ENCODE measurements at regions not wholly inside any gene's neighbourhood (a gene's known extent, or its start where the extent isn't known, plus 50 kb on each side); places are given as distances from the start of the nearest gene placed in this dataset.

DNA sequence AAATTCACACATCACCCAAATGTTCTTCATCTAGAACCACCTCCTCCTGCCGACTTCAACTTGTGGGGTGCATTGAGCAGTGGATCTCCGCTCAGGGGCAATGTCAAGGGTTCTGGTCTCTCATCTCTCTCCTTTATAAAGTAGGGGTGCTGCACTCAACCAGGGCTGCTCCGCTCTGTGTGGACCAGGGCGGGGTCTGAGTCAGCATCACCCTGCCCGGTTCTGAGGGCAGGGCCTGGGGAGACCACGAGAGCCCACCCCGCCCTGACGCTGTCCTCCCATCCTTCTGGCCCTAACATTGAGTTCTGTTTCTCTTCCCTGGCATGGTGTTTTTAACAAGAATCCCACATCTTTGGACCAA is 311.6 kb upstream of the DIO3 start:
- ATAC-seq (no peak), DNase-seq (ENCODE audit: low read depth, low spot score) (no peak)
- POLR2A ChIA-PET: no interaction called here
- Histone ChIP-seq H3K9me3 (ENCODE audit: control insufficient read depth, insufficient read depth, low read depth, low read length) (no peaks in the 10 kb centered on the region), H3K4me1 (ENCODE audit: control insufficient read depth, insufficient read depth, low read length) (no peaks in the 10 kb centered on the region), H3K27me3 (ENCODE audit: control insufficient read depth, insufficient read depth, low read length) (no peaks in the 10 kb centered on the region), H3K4me3 (ENCODE audit: low read depth in 2 of 2, low read length in 2 of 2) (no peak overlapping the region), H3K36me3 (ENCODE audit: control insufficient read depth, insufficient read depth, low read length) (no peaks in the 10 kb centered on the region), H3K27ac (ENCODE audit: low read length) (no peak overlapping the region)
- BruUV-seq (replicated peaks): no TSS peak
- CTCF ChIA-PET: no interaction called here
- intact Hi-C loops (cut with micrococcal nuclease; ENCODE audit: unreplicated experiment): no loop called here
- in situ Hi-C loops (cut with HindIII; ENCODE audit: low pct_unique_long_range_greater_than_20kb, low sequenced_read_pairs): no loop called here
- TF ChIP-seq, protein P1, sequence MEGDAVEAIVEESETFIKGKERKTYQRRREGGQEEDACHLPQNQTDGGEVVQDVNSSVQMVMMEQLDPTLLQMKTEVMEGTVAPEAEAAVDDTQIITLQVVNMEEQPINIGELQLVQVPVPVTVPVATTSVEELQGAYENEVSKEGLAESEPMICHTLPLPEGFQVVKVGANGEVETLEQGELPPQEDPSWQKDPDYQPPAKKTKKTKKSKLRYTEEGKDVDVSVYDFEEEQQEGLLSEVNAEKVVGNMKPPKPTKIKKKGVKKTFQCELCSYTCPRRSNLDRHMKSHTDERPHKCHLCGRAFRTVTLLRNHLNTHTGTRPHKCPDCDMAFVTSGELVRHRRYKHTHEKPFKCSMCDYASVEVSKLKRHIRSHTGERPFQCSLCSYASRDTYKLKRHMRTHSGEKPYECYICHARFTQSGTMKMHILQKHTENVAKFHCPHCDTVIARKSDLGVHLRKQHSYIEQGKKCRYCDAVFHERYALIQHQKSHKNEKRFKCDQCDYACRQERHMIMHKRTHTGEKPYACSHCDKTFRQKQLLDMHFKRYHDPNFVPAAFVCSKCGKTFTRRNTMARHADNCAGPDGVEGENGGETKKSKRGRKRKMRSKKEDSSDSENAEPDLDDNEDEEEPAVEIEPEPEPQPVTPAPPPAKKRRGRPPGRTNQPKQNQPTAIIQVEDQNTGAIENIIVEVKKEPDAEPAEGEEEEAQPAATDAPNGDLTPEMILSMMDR (IDR thresholded peaks at IDR 0.05): no peak
- TF ChIP-seq, protein P2, sequence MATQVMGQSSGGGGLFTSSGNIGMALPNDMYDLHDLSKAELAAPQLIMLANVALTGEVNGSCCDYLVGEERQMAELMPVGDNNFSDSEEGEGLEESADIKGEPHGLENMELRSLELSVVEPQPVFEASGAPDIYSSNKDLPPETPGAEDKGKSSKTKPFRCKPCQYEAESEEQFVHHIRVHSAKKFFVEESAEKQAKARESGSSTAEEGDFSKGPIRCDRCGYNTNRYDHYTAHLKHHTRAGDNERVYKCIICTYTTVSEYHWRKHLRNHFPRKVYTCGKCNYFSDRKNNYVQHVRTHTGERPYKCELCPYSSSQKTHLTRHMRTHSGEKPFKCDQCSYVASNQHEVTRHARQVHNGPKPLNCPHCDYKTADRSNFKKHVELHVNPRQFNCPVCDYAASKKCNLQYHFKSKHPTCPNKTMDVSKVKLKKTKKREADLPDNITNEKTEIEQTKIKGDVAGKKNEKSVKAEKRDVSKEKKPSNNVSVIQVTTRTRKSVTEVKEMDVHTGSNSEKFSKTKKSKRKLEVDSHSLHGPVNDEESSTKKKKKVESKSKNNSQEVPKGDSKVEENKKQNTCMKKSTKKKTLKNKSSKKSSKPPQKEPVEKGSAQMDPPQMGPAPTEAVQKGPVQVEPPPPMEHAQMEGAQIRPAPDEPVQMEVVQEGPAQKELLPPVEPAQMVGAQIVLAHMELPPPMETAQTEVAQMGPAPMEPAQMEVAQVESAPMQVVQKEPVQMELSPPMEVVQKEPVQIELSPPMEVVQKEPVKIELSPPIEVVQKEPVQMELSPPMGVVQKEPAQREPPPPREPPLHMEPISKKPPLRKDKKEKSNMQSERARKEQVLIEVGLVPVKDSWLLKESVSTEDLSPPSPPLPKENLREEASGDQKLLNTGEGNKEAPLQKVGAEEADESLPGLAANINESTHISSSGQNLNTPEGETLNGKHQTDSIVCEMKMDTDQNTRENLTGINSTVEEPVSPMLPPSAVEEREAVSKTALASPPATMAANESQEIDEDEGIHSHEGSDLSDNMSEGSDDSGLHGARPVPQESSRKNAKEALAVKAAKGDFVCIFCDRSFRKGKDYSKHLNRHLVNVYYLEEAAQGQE (IDR thresholded peaks at IDR 0.05; ENCODE audit: insufficient read depth in 1 of 2, low read depth in 2 of 2, low read length in 1 of 2): no peak
- TF ChIP-seq TCF7L2 (IDR thresholded peaks at IDR 0.05; ENCODE audit: low read depth, low read length) (no peak), SIN3A (IDR thresholded peaks at IDR 0.05; ENCODE audit: borderline replicate concordance, insufficient read depth, low read depth, low read length) (no peak)

DNA sequence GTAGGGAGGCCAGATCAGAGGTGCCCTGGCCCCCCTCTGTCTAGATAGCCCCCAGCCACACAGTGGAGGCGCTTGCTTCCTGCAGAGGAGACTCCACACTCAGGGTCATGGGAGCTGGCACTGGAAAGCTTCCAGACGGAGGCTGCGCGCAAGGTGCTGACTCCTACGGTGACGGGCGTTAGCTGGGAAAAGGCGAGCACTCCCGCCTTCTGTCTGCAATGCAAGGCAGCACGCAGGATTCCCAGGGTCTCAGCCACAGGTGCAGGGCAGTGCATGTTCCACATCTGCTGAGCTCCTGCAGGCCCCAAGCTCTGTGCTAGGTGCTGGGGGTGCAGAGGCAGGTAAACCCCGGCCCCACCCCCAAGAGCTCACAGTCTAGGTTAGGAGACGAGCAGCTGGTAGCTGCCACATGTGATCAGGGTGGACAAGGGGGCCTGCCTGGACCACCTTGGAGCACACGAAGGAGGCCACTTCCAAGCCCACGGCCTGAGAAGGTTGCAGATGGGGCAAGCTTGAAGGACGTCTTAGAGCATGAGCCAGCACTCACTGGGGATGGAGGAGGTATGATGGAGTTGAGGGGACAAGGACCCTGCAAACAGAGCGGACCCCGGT is 310.9 kb upstream of the DIO3 start:
- no peaks in the 10 kb centered on the region for H3K4me1 ChIP-seq (ENCODE audit: control insufficient read depth, insufficient read depth, low read length)
- DNase-seq (ENCODE audit: low read depth, low spot score) (no peak), ATAC-seq (no peak)
- BruUV-seq (replicated peaks): no TSS peak
- H3K36me3 ChIP-seq (ENCODE audit: control insufficient read depth, insufficient read depth, low read length): no peaks in the 10 kb centered on the region
- no peaks in the 10 kb centered on the region for H3K9me3 ChIP-seq (ENCODE audit: control insufficient read depth, insufficient read depth, low read depth, low read length)
- no peak overlapping the region for H3K27ac ChIP-seq (ENCODE audit: low read length)
- ChIA-PET POLR2A (no interaction called here), CTCF (no interaction called here)
- intact Hi-C loops (cut with micrococcal nuclease; ENCODE audit: unreplicated experiment): no loop called here
- no peak overlapping the region for H3K4me3 ChIP-seq (ENCODE audit: low read depth in 2 of 2, low read length in 2 of 2)
- in situ Hi-C loops (cut with HindIII; ENCODE audit: low pct_unique_long_range_greater_than_20kb, low sequenced_read_pairs): no loop called here
- no peaks in the 10 kb centered on the region for H3K27me3 ChIP-seq (ENCODE audit: control insufficient read depth, insufficient read depth, low read length)
- no peak for TF ChIP-seq POLR2AphosphoS5 (IDR thresholded peaks at IDR 0.05; ENCODE audit: low read depth, low read length)
- TF ChIP-seq, protein P1 (IDR thresholded peaks at IDR 0.05): no peak
- TF ChIP-seq SIN3A (IDR thresholded peaks at IDR 0.05; ENCODE audit: borderline replicate concordance, insufficient read depth, low read depth, low read length): no peak
- no peak for TF ChIP-seq TCF7L2 (IDR thresholded peaks at IDR 0.05; ENCODE audit: low read depth, low read length)
- TF ChIP-seq, protein P2 (IDR thresholded peaks at IDR 0.05; ENCODE audit: insufficient read depth in 1 of 2, low read depth in 2 of 2, low read length in 1 of 2): no peak

Data from Panc1 (cell line).